Erythroblast (primary cell): ENCODE measurements at regions not wholly inside any gene's neighbourhood (a gene's known extent, or its start where the extent isn't known, plus 50 kb on each side); places are given as distances from the start of the nearest gene placed in this dataset.

Source experiments
- GATA1 ChIP-seq: IDR thresholded peaks from 2 replicates; pipeline ENCODE4 v1.6.1; 2011; ENCODE audit warnings: low read depth, mild to moderate bottlenecking, control low read depth, low read length, moderate library complexity
- POLR2A ChIP-seq: IDR thresholded peaks from 2 replicates; pipeline ENCODE4 v1.6.1; 2011; ENCODE audit warnings: mild to moderate bottlenecking, low read length

DNA sequence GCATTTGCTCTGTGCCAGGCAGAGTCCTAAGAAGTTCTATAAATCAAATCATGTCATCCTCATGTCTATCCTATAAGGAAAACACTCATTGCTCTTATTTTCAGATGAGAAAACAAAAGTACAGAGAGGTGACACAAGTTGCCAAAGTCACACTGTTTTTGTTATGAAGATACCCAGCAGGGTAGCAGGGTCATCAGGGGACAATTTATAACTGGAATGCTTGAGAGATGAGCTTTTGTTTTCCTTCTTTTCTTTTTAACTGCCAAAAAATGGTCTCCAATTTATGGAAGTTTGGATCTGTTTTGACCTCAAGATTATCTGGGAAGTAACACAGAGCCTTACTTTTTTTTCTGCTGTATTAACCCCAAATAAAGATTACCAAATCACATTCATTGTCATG, 354.1 kb downstream of the SUCLA2 start:
- TF ChIP-seq POLR2A (no peak), GATA1 (no peak)
